ENCODE measurements at regions not wholly inside any gene's neighbourhood (a gene's known extent, or its start where the extent isn't known, plus 50 kb on each side); places are given as distances from the start of the nearest gene placed in this dataset.

- TF ChIP-seq CTCF (IDR thresholded peaks at IDR 0.05) (no peak), POLR2A (IDR thresholded peaks at IDR 0.05) (no peak)
- Histone ChIP-seq H3K4me1 (no peaks in the 10 kb centered on the region), H3K27ac (no peak overlapping the region), H3K9me3 (no peaks in the 10 kb centered on the region), H3K4me3 (no peak overlapping the region), H3K27me3 (no peaks in the 10 kb centered on the region), H3K36me3 (no peaks in the 10 kb centered on the region)
- intact Hi-C loops (cut with DNase I; ENCODE audit: low total_unique reads), result no loop called here
- DNase-seq, result no peak
Observed at GRCh38 chr10:52959810-52960209, 187.2 kb upstream of the MBL2 start.

GRCh38 chr10:52956861-52957260, 184.3 kb upstream of the MBL2 start:
- H3K27ac ChIP-seq, result no peak overlapping the region
- no peak overlapping the region for H3K4me3 ChIP-seq
- H3K4me1 ChIP-seq, result no peaks in the 10 kb centered on the region
- no peaks in the 10 kb centered on the region for H3K9me3 ChIP-seq
- TF ChIP-seq CTCF (IDR thresholded peaks at IDR 0.05) (no peak), POLR2A (IDR thresholded peaks at IDR 0.05) (no peak)
- no peaks in the 10 kb centered on the region for H3K27me3 ChIP-seq
- H3K36me3 ChIP-seq, result no peaks in the 10 kb centered on the region
- intact Hi-C loops (cut with DNase I; ENCODE audit: low total_unique reads), result no loop called here
- DNase-seq, result no peak

GRCh38 chr10:52956461-52956860, 183.9 kb upstream of the MBL2 start:
- TF ChIP-seq POLR2A (IDR thresholded peaks at IDR 0.05) (no peak), CTCF (IDR thresholded peaks at IDR 0.05) (no peak)
- intact Hi-C loops (cut with DNase I; ENCODE audit: low total_unique reads), result no loop called here
- H3K27me3 ChIP-seq, result no peaks in the 10 kb centered on the region

GRCh38 chr10:52955337-52955736, 182.8 kb upstream of the MBL2 start:
- no peaks in the 10 kb centered on the region for H3K4me1 ChIP-seq
- TF ChIP-seq POLR2A (IDR thresholded peaks at IDR 0.05) (no peak), CTCF (IDR thresholded peaks at IDR 0.05) (no peak)
- H3K4me3 ChIP-seq, result no peak overlapping the region
- H3K27ac ChIP-seq, result no peak overlapping the region
- H3K36me3 ChIP-seq, result no peaks in the 10 kb centered on the region
- no peak for DNase-seq
- H3K27me3 ChIP-seq, result no peaks in the 10 kb centered on the region
- intact Hi-C loops (cut with DNase I; ENCODE audit: low total_unique reads), result no loop called here
- no peaks in the 10 kb centered on the region for H3K9me3 ChIP-seq

More at GRCh38 chr10:52956461-52956860, 183.9 kb upstream of the MBL2 start:
- Histone ChIP-seq H3K4me1 (no peaks in the 10 kb centered on the region), H3K9me3 (no peaks in the 10 kb centered on the region), H3K36me3 (no peaks in the 10 kb centered on the region), H3K27ac (no peak overlapping the region), H3K4me3 (no peak overlapping the region)
- DNase-seq, result no peak

GRCh38 chr10:52954407-52954806, 181.8 kb upstream of the MBL2 start:
- TF ChIP-seq CTCF (IDR thresholded peaks at IDR 0.05), result no peak
- no peak for TF ChIP-seq POLR2A (IDR thresholded peaks at IDR 0.05)

More at GRCh38 chr10:52954407-52954806, 181.8 kb upstream of the MBL2 start:
- H3K4me3 ChIP-seq, result no peak overlapping the region
- no peak overlapping the region for H3K27ac ChIP-seq
- no peaks in the 10 kb centered on the region for H3K9me3 ChIP-seq
- DNase-seq, result no peak
- intact Hi-C loops (cut with DNase I; ENCODE audit: low total_unique reads), result no loop called here
- no peaks in the 10 kb centered on the region for H3K27me3 ChIP-seq
- H3K4me1 ChIP-seq, result no peaks in the 10 kb centered on the region
- no peaks in the 10 kb centered on the region for H3K36me3 ChIP-seq
